Right lobe of liver (tissue), 6 donors: ENCODE measurements at regions not wholly inside any gene's neighbourhood (a gene's known extent, or its start where the extent isn't known, plus 50 kb on each side); places are given as distances from the start of the nearest gene placed in this dataset.

ENCODE experiments used
- ATAC-seq, 4 donors: fragments of 200-7000 bp; cut with Tn5 transposase; one replicate each; pipeline ENCODE4 v1.9.1; 2020; ENCODE audit warnings: mild to moderate bottlenecking in 4 of 4, moderate library complexity in 4 of 4
- DNase-seq, 3 donors: peaks; one replicate each; pipeline ENCODE4 v3.0.0-alpha.2; 2020
- H3K27ac ChIP-seq, 3 donors: fragments of 200-600 bp; one replicate each; pipeline ENCODE4 v1.8.0; 2022
- H3K27me3 ChIP-seq, 2 donors: fragments of 200-600 bp; one replicate each; pipeline ENCODE4 v1.8.0; 2022
- H3K36me3 ChIP-seq, 4 donors: fragments of 200-600 bp; sonication (generic) in 1 of 4; one replicate each; pipeline versions ENCODE4 v1.5.1 to v1.8.0; 2017 to 2022; ENCODE audit warnings: control low read depth in 1 of 4
- H3K4me1 ChIP-seq, 4 donors: fragments of 200-600 bp; sonication (generic) in 1 of 4; one replicate each; pipeline versions ENCODE4 v1.5.1 to v1.8.0; 2017 to 2022; ENCODE audit warnings: control low read depth in 1 of 4
- H3K4me3 ChIP-seq, 3 donors: fragments of 200-600 bp; one replicate each; pipeline ENCODE4 v1.8.0; 2022
- H3K9me3 ChIP-seq, 4 donors: fragments of 200-600 bp; sonication (generic) in 1 of 4; one replicate each; pipeline versions ENCODE4 v1.5.1 to v1.8.0; 2017 to 2022; ENCODE audit warnings: control low read depth in 1 of 4
- POLR2A ChIP-seq: fragments of 450-650 bp; IDR thresholded peaks from one replicate; pipeline ENCODE4 v1.6.1; 2017; ENCODE audit warnings: antibody characterized with exemption, mild to moderate bottlenecking
- WGBS: methylation state at CpG from one replicate; pipeline ENCODE4 v1.1.6; 2018; ENCODE audit warnings: low coverage, low lambda C conversion rate; ENCODE audit not compliant: insufficient coverage; ENCODE audit errors: missing lambda C conversion rate; 5-methylcytosine and 5-hydroxymethylcytosine counted together
- intact Hi-C, 2 donors: fragments of 100-400 bp; cut with DNase I; formaldehyde crosslinking; loops; one replicate each; pipeline versions ENCODE4 v1.11.2 to v1.14.1; 2022
- TF ChIP-seq, protein P1 (sequence below), 4 donors: fragments of 200-600 bp in 3 of 4; fragments of 450-650 bp in 1 of 4; IDR thresholded peaks; one replicate each; pipeline versions ENCODE4 v1.5.1 to v1.8.0; 2016 to 2022; ENCODE audit warnings: antibody characterized with exemption in 4 of 4, mild to moderate bottlenecking in 2 of 4
- donor health status: DM: no; HTN: yes; CAD: no.
- donor health status: DM: no; HTN: no; CAD: no.
- donor health status: DM: no; HTN: no; CAD: no.
- donor health status: DM: no; HTN: yes; CAD: no.
- donor health status: DM: no; HTN: yes; CAD: no.

DNA sequence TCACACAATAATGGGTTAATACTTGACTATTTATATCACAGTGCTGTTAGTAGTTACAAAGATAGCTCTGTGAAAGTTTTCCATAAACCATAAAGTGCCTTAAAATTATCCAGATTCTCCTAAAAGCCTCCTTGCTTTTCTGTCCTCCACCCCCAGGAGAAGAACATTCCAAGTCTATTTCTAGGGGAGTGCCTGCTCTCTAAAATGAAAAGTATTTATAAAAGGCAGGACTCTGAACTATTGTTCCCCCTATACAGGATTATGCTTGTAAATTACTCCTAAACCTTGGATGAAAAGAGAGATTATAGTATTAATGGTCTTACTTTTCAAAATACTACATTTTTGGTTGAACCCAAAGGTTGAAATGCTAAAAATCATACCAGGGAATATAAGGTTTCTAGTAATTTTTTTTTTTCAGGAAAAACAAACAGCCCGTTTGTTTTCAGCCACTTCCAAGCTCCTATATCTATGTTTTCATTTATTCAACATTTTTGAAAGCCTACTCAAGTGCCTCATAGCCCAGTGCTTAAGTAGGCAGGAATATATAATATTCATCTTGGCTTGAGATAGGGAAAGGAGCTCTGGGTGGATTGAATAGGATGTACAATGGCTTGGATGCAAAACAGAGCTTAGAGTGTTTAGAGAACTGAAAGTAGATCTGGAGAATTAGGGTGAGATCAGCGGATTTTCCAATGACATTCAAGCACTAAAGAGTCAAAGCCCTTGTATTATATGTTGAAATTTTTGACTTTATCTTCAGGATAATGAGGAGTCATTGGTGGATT lies 320.7 kb downstream of the GPR37 start:
- Histone ChIP-seq H3K27ac (no peak overlapping the region), H3K27me3 (no peaks in the 10 kb centered on the region), H3K36me3 (no peaks in the 10 kb centered on the region), H3K4me1 (no peaks in the 10 kb centered on the region), H3K4me3 (no peak overlapping the region), H3K9me3 (no peaks in the 10 kb centered on the region)
- intact Hi-C loops: no loop called here
- no peak for TF ChIP-seq POLR2A
- TF ChIP-seq, protein P1, sequence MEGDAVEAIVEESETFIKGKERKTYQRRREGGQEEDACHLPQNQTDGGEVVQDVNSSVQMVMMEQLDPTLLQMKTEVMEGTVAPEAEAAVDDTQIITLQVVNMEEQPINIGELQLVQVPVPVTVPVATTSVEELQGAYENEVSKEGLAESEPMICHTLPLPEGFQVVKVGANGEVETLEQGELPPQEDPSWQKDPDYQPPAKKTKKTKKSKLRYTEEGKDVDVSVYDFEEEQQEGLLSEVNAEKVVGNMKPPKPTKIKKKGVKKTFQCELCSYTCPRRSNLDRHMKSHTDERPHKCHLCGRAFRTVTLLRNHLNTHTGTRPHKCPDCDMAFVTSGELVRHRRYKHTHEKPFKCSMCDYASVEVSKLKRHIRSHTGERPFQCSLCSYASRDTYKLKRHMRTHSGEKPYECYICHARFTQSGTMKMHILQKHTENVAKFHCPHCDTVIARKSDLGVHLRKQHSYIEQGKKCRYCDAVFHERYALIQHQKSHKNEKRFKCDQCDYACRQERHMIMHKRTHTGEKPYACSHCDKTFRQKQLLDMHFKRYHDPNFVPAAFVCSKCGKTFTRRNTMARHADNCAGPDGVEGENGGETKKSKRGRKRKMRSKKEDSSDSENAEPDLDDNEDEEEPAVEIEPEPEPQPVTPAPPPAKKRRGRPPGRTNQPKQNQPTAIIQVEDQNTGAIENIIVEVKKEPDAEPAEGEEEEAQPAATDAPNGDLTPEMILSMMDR (IDR thresholded peaks at IDR 0.05): no peak
- WGBS: 38% methylated on average over 2 of the region's 2 CpGs
- ATAC-seq (no peak), DNase-seq (no peak)

DNA sequence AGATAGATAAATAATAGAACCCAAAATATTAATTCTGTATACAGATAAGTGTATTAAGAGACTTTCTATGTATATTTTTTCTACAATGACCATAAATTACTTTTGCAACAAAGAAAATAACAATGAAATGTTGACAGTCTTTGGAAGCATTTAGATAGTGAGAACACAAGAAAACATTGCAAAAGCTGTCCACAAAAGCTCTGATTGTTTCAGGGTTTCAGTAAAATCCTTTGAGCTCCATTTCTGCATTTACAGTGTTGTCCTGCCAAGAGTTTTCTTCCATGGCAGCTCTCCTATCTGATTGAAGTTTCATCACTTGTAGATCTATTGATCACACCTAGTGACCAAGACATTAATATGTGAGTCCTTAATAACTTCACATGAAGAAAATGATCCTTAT lies 321.8 kb downstream of the GPR37 start:
- Histone ChIP-seq H3K9me3 (no peaks in the 10 kb centered on the region), H3K36me3 (no peaks in the 10 kb centered on the region), H3K27ac (no peak overlapping the region), H3K27me3 (no peaks in the 10 kb centered on the region), H3K4me3 (no peak overlapping the region), H3K4me1 (no peaks in the 10 kb centered on the region)
- no peak for ATAC-seq
- TF ChIP-seq, protein P1 (IDR thresholded peaks at IDR 0.05): no peak
- TF ChIP-seq POLR2A: no peak
- intact Hi-C loops: no loop called here
- DNase-seq: no peak

DNA sequence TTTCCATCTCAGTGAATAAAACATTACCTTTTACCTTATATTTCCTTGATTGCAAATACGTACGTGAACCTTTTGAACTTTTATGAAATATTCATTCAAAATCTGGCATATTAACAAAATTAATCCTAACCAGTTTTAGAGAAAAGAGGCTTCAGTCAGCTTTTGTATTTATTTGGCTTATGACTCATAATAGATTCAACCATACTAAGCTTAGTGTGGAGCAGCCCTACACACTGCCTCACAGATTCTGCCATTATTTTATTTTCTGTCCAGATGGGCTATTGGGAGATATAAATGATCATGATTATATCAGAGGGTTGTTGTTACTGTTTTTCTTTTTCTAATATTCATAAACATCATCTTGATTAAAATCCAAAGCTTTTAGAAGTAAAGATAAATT lies 325.5 kb downstream of the GPR37 start:
- no peaks in the 10 kb centered on the region for H3K9me3 ChIP-seq
- no peak for DNase-seq
- no peaks in the 10 kb centered on the region for H3K36me3 ChIP-seq
- H3K4me3 ChIP-seq: no peak overlapping the region
- no peaks in the 10 kb centered on the region for H3K27me3 ChIP-seq
- no peaks in the 10 kb centered on the region for H3K4me1 ChIP-seq
- intact Hi-C loops: no loop called here
- WGBS: 88% methylated on average over 2 of the region's 2 CpGs
- no peak for ATAC-seq
- H3K27ac ChIP-seq: no peak overlapping the region
- TF ChIP-seq POLR2A: no peak
- TF ChIP-seq, protein P1 (IDR thresholded peaks at IDR 0.05): no peak

DNA sequence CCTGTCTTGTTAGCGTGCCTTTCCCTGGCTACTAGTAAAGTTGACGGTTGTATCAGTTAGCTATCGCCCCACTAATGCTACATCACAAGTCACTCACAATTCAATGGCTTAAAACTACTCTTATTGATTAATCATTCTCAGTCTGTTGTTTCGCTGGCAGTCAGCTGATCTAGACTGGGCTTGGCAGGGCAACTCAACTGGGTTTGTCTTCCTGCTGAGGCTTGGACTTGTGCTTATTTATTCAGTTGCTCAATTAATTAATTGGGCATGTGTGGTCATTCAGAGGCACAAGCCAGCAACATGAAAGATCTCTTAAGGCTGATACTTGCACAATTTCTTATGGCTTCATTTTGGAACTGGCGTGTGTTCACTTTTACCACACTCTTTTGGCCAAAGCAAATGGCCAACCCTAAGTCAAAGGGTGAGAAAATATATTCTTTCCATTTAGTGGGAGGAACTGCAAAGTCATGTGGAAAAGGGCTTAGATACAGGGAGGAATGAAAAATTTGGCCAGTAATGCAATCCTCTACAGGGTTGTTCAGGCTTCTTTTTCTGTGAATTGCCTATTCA lies 333.5 kb downstream of the GPR37 start:
- 51% methylated on average over 5 of the region's 5 CpGs for WGBS
- H3K27ac ChIP-seq: no peak overlapping the region
- H3K27me3 ChIP-seq: no peaks in the 10 kb centered on the region
- intact Hi-C loops: no loop called here
- ATAC-seq: peak; percentile 66 to 96 (median 82)
- no peak overlapping the region for H3K4me3 ChIP-seq
- TF ChIP-seq, protein P1 (IDR thresholded peaks at IDR 0.05): no peak
- TF ChIP-seq POLR2A: no peak
- H3K9me3 ChIP-seq: no peaks in the 10 kb centered on the region
- no peaks in the 10 kb centered on the region for H3K36me3 ChIP-seq
- DNase-seq: peak in 2 of 3 donors; percentile 62 to 73
- H3K4me1 ChIP-seq: peaks cover 0 to 6% (median 0%) of the 10 kb centered on the region in 4 donors
